ENCODE measurements at regions not wholly inside any gene's neighbourhood (a gene's known extent, or its start where the extent isn't known, plus 50 kb on each side); places are given as distances from the start of the nearest gene placed in this dataset.

- TF ChIP-seq ZBTB33 (IDR thresholded peaks at IDR 0.05; ENCODE audit: extremely low read depth, insufficient replicate concordance, low read length): no peak
Observed at GRCh38 chr14:101256266-101256665, 305.0 kb upstream of the DIO3 start (continued).

GRCh38 chr14:101257551-101257950, 303.7 kb upstream of the DIO3 start:
- ChIA-PET POLR2A (no interaction called here), CTCF (no interaction called here), RAD21 (ENCODE audit: low non-redundant PET in 1 of 2, low total read pairs in 2 of 2, uncharacterized antibody in 2 of 2, unreplicated experiment in 2 of 2) (no interaction called here)
- no peaks in the 10 kb centered on the region for H3K9me3 ChIP-seq (ENCODE audit: control insufficient read depth in 1 of 2, insufficient read depth in 1 of 2, low read depth in 1 of 2, low read length in 2 of 2)
- no peak overlapping the region for H3K27ac ChIP-seq (ENCODE audit: low read depth, low read length)
- H3K9me2 ChIP-seq (ENCODE audit: insufficient read depth): no peaks in the 10 kb centered on the region
- DNase-seq (ENCODE audit: low read depth, low spot score) (no peak), ATAC-seq (no peak)
- H3K27me3 ChIP-seq (ENCODE audit: insufficient read depth, low read length): peaks cover 3% of the 10 kb centered on the region; the same call in 1 of the 2 replicates
- no peaks in the 10 kb centered on the region for H4K20me1 ChIP-seq (ENCODE audit: insufficient read depth)
- H3K9ac ChIP-seq (ENCODE audit: low read length): no peak overlapping the region
- no peaks in the 10 kb centered on the region for H3K4me1 ChIP-seq (ENCODE audit: control insufficient read depth in 1 of 2, insufficient read depth in 2 of 2, low read length in 2 of 2)
- no TSS peak for BruUV-seq (replicated peaks)
- H3K4me3 ChIP-seq (replicated peaks in 1 of 2; ENCODE audit: low read depth in 1 of 2, low read length in 2 of 2): no peak overlapping the region
- no peaks in the 10 kb centered on the region for H3K79me2 ChIP-seq (ENCODE audit: insufficient read depth, low read length)
- H2AFZ ChIP-seq (ENCODE audit: low read depth, low read length, poor library complexity, severe bottlenecking): no peak overlapping the region
- TF ChIP-seq EGR1 (IDR thresholded peaks at IDR 0.05; ENCODE audit: low read depth) (no peak), ATF3 (IDR thresholded peaks at IDR 0.05) (no peak), SIN3A (IDR thresholded peaks at IDR 0.05; ENCODE audit: low read depth) (no peak), ELF1 (IDR thresholded peaks at IDR 0.05; ENCODE audit: borderline replicate concordance, low read depth) (no peak), RAD21 (IDR thresholded peaks at IDR 0.05; ENCODE audit: low read depth) (no peak), EZH2 (IDR thresholded peaks at IDR 0.05) (no peak), POLR2A (IDR thresholded peaks at IDR 0.05; ENCODE audit: borderline replicate concordance, extremely low read depth, insufficient read depth, insufficient read length) (no peak), EZH2phosphoT487 (IDR thresholded peaks at IDR 0.05; ENCODE audit: borderline replicate concordance) (no peak), CEBPB (IDR thresholded peaks at IDR 0.05; ENCODE audit: low read depth) (no peak), ZBTB33 (IDR thresholded peaks at IDR 0.05; ENCODE audit: extremely low read depth, insufficient replicate concordance, low read length) (no peak), ZNF274 (IDR thresholded peaks at IDR 0.05; ENCODE audit: low read depth, low read length) (no peak), FOSL1 (IDR thresholded peaks at IDR 0.05; ENCODE audit: low read depth) (no peak), YY1 (IDR thresholded peaks at IDR 0.05; ENCODE audit: extremely low read depth, insufficient replicate concordance, low read depth, low read length) (no peak), TCF7L2 (IDR thresholded peaks at IDR 0.05; ENCODE audit: borderline replicate concordance, extremely low read depth, insufficient read depth, insufficient read length) (no peak), JUND (IDR thresholded peaks at IDR 0.05) (no peak), CBX3 (IDR thresholded peaks at IDR 0.05; ENCODE audit: low read depth) (no peak), REST (IDR thresholded peaks at IDR 0.05; ENCODE audit: low read depth) (no peak), SRF (IDR thresholded peaks at IDR 0.05; ENCODE audit: low read depth) (no peak), MAX (IDR thresholded peaks at IDR 0.05) (no peak), SP1 (IDR thresholded peaks at IDR 0.05; ENCODE audit: low read depth) (no peak)
- no peaks in the 10 kb centered on the region for H3K36me3 ChIP-seq (ENCODE audit: control insufficient read depth in 1 of 2, insufficient read depth in 2 of 2, low read length in 2 of 2)
- no peak overlapping the region for H3K4me2 ChIP-seq (ENCODE audit: low read length)
- intact Hi-C loops (cut with micrococcal nuclease): no loop called here
